C4-2B (cell line): ENCODE measurements at regions not wholly inside any gene's neighbourhood (a gene's known extent, or its start where the extent isn't known, plus 50 kb on each side); places are given as distances from the start of the nearest gene placed in this dataset.

Experiments used
- ZFX ChIP-seq: fragments of 450-650 bp; IDR thresholded peaks from 2 replicates; pipeline ENCODE4 v1.6.1; 2017
- TF ChIP-seq, protein P1 (sequence below): fragments of 450-650 bp; conservative IDR thresholded peaks from 2 replicates; pipeline ENCODE4 v1.5.1; 2017; ENCODE audit warnings: mild to moderate bottlenecking

DNA sequence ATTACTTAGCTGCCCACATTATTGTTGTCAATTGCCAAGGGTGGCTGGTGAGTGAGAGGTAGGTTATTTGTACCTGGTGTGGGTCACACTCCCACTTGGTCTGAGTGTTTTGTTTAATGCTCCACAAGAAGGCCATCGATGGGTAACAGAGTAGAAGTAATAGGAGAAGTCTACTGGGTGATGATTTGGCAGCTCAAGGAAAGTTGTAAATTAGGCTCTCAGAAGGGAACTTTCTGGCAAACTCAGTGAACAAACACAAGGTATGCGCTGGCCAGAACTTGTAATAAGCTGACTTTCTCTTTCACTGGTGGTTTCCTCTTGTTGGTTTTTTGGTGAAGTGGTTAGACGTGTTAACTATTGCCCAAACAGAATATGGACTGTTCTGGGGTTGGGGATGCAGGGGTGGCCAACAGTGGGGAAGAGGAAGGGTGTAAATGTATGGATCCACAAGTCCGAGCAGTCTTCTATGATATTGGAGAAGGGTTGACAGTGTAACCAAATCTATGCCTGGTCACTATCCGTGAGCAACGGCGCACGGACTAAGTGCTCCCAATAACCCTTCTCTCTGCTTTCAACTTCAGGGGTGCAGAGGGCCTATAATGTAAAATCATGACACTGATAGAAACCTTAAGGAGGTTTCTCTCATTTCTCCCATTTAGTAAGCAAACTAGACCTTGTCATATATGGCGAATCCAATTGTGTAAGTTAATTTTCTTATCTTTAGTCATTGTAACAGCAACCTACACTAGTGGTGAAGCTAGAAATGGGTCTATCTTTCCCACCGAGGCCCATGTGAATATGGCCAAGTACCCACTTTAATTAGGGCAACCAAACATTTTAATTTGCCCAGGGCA is 212.8 kb downstream of the PTEN start:
- TF ChIP-seq, protein P1, sequence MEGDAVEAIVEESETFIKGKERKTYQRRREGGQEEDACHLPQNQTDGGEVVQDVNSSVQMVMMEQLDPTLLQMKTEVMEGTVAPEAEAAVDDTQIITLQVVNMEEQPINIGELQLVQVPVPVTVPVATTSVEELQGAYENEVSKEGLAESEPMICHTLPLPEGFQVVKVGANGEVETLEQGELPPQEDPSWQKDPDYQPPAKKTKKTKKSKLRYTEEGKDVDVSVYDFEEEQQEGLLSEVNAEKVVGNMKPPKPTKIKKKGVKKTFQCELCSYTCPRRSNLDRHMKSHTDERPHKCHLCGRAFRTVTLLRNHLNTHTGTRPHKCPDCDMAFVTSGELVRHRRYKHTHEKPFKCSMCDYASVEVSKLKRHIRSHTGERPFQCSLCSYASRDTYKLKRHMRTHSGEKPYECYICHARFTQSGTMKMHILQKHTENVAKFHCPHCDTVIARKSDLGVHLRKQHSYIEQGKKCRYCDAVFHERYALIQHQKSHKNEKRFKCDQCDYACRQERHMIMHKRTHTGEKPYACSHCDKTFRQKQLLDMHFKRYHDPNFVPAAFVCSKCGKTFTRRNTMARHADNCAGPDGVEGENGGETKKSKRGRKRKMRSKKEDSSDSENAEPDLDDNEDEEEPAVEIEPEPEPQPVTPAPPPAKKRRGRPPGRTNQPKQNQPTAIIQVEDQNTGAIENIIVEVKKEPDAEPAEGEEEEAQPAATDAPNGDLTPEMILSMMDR: no peak
- TF ChIP-seq ZFX: no peak
